Head of caudate nucleus (tissue), 42 donors: ENCODE measurements at regions not wholly inside any gene's neighbourhood (a gene's known extent, or its start where the extent isn't known, plus 50 kb on each side); places are given as distances from the start of the nearest gene placed in this dataset.

Experiments
- DNase-seq, 42 donors: peaks; one replicate each; pipeline versions ENCODE4 v3.0.0 to v3.0.0-alpha.2; 2020 to 2021; ENCODE audit warnings: mixed read lengths in 7 of 42
- intact Hi-C: fragments of 100-400 bp; cut with DNase I; formaldehyde crosslinking; loops from one replicate; pipeline ENCODE4 v1.15.0; 2022

- DNase-seq: no peak
- intact Hi-C loops: no loop called here
These were observed 200.3 kb upstream of the MPHOSPH6 start for GRCh38 chr16:82370282-82370681.

GRCh38 chr16:82368041-82368440 is 198.0 kb upstream of the MPHOSPH6 start:
- intact Hi-C loops: loop anchor here (10.0 kb wide), 1 partner anchor 207 kb away; no protein-coding TSS in a partner anchor
- peak in 41 of 42 donors; percentile 22 to 85 (median 67) for DNase-seq

DNA sequence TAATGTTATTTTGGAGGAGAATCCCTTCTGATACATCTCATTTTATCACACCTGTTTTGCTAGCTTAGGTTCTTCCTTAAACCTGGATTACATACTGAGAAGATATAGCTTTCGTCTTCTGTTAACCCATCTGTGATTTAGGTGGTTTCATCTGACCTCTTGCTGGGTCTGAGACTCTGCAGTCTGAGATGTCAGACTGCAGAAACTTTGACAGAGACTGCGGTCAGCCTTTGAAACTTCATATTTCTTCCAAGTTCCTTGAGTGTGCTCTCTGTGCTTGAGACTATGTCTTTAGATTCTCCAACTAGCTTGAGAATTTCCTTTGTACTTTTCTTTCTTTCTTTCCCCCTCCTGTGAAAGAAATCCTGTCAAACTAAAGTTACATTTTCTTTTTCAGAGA is 196.4 kb upstream of the MPHOSPH6 start:
- intact Hi-C loops: loop anchor here (10.0 kb wide), 1 partner anchor 208 kb away; no protein-coding TSS in a partner anchor
- no peak for DNase-seq

DNA sequence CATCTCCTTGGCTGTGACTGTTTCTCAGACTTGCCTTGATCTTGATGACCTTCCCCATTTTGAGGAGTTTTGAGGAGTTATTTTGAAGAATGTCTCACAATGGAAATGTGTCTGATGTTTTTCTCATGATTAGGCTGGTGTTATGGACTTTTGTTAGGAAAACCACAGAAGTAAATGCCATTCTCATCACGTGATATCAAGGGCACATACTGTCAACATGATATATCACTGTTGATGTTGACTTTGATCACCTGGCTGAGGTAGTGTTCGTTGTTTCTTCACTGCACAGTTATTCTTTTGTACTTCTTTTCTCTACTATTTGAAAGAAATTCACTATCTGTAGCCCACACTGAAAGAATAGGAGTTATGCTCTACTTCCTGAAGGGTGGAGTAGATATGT is 194.7 kb upstream of the MPHOSPH6 start:
- intact Hi-C loops: loop anchor here (10.0 kb wide), 1 partner anchor 210 kb away; no protein-coding TSS in a partner anchor
- no peak for DNase-seq

GRCh38 chr16:82363026-82363816 is 193.2 kb upstream of the MPHOSPH6 start:
- peak in 1 of 42 donors; percentile 31 for DNase-seq
- intact Hi-C loops: loop anchor here (10.0 kb wide), 1 partner anchor 212 kb away; no protein-coding TSS in a partner anchor

GRCh38 chr16:82361885-82362284 is 191.9 kb upstream of the MPHOSPH6 start:
- intact Hi-C loops: loop anchor here (10.0 kb wide), 1 partner anchor 213 kb away; no protein-coding TSS in a partner anchor
- DNase-seq: no peak

DNA sequence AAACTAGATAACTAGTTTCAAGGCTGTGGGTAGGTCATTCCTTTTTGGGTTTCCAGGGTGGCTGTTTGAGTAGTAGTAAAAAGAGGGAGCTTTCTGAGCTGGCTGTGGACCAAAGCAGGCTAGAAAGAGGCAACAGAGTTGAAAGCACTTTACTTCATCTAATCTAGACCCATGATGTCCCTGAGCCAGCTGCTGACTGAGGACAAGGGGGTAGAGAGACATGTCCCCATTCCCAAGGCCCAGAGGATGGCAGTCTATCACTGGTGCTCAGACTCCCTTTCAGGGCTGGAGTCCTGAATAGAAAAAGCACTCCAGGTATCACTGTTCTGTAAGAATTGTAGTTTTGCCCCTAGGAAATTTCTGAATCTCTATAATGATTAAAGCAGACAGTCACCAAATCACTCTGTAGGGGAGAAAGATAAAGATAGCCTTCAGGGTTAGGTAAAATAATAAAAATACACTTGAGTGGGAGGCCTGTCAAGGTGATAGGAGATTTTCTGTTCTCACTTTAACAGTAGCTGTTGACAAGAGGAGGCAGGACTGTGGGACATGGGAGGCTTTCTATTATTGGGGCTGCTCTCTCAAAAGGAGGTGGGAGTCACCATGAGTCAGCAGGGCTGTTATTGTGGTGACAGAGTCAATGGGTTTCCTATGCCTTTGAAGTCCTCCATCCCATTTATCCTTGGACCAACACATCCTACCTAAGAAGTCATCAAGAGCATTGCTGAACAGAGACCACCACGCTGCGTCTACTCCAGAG is 190.2 kb upstream of the MPHOSPH6 start:
- intact Hi-C loops: loop anchor here (10.0 kb wide), 1 partner anchor 215 kb away; no protein-coding TSS in a partner anchor
- DNase-seq: peak in 39 of 42 donors; percentile 10 to 91 (median 58)

DNA sequence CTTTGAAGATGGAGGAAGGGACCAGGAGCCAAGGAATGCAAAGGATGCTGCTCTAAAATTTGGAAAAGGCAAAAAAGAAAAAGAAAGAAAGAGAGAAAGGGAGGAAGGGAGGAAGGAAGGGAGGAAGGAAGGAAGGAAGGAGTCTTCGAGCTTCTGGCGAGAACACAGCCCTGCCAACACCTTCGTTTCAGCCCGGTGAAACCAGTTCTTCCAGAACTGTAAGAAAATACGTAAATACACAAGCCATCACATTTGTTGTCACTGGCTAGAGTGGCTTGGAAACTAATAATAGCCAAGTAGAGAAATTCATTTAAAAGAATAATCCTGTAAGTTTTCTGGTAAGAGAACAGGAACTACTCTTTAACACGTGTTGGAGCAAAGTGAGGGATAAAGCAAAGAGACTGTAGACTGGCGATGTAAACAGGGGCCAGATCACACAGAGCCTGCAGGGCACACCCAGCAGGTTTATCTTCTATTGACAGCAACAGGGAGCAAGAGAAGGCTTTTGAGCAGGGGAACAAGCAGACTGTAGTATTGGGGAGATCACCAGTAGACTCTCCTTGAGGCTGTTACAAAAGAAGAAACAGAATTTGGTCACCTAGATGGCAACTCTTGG is 188.7 kb upstream of the MPHOSPH6 start:
- no peak for DNase-seq
- intact Hi-C loops: no loop called here

- DNase-seq: no peak
- intact Hi-C loops: no loop called here
These were observed 188.1 kb upstream of the MPHOSPH6 start for GRCh38 chr16:82358161-82358560.

DNA sequence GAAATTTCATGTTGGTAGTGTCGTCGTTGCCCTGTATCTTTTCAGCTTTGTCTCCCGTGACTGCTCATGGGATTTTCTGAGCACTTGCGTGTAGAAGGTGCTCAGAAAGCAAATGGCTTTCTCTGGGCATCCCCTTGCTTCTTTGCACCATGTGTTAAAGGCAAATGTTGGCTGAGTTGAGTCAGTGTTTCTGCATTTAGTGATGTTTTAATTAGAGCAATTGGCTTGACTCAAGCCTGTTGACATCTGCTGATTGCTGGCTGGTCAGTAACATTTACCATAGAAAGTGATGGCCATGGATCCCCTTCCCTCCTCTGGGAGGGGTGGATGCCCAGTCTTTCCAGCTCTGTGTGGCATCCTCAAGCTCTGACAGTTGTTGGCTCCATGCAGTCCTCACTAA is 187.2 kb upstream of the MPHOSPH6 start:
- intact Hi-C loops: no loop called here
- DNase-seq: no peak

DNA sequence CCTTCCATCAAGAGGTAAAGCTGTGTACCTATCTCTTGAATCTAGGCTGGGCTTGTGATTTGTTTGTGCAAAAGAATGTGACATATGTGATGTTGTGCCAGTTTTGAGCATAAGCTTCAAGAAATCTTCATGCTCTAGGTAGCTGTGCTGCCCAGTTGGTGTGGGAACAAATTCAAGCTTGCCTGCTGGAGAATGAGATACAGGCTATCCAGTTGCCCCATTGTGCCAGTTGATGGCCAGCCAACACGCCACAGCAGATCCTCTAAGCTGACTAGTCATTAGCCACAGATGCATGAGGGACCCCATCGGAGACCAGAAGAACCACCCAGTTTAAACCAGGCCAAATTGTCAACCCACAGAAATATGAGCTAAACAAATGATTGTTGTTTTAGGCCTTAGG is 180.5 kb upstream of the MPHOSPH6 start:
- intact Hi-C loops: no loop called here
- DNase-seq: no peak

- no peak for DNase-seq
- intact Hi-C loops: no loop called here
These were observed 175.3 kb upstream of the MPHOSPH6 start for GRCh38 chr16:82345318-82345717.

DNA sequence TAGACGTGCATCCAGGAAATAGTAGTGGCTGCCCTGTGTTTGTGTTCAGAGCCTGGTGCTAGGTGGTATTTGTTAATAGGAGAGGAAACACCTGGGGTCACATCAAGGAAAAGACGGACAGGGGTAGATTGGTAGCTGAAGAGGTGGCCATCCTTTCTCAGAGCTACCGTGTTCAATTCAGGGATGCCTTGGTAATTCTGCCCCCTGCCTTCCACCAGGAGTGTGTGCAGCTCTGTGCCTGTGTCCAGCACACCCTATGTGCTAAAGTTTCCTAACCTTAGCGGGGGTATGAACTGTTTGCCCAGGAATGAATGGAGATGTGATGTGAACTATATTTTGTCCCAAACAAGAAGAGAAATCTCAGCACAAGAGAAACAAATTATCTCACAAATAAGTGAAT is 174.1 kb upstream of the MPHOSPH6 start:
- intact Hi-C loops: no loop called here
- peak in 37 of 42 donors; percentile 21 to 80 (median 49) for DNase-seq

DNA sequence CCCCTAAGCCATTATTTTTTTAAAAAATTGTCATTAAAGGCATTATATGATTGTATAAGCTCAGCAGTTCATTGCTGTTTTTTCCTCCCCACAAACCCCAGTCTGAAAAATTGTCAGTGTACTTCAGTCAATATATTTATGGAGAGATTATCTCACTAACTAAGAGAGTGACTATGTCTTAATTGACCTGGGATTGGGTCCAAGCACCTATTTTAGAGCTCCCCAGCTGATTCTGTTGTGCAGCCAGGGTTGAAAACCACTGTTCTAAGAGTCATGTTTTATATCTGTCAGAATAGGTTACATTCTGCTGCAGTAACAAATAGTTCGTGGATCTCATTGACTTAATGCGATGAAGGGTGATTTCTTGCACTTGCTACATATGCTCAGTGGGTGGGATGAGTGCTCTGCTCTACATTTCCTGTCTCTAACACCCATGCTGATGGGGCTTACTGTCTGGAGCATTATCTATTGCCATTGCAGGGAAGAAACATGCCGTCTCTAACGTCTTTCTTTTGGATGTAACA is 171.2 kb upstream of the MPHOSPH6 start:
- intact Hi-C loops: no loop called here
- no peak for DNase-seq

- intact Hi-C loops: no loop called here
- peak in 39 of 42 donors; percentile 17 to 79 (median 60) for DNase-seq
These were observed 170.5 kb upstream of the MPHOSPH6 start for GRCh38 chr16:82340531-82340930.

- intact Hi-C loops: no loop called here
- DNase-seq: no peak
These were observed 167.3 kb upstream of the MPHOSPH6 start for GRCh38 chr16:82337355-82337754.

- intact Hi-C loops: no loop called here
- DNase-seq: no peak
These were observed 162.1 kb upstream of the MPHOSPH6 start for GRCh38 chr16:82331974-82332750.

GRCh38 chr16:82331397-82331796 is 161.4 kb upstream of the MPHOSPH6 start:
- DNase-seq: no peak

More at GRCh38 chr16:82331397-82331796, 161.4 kb upstream of the MPHOSPH6 start:
- intact Hi-C loops: no loop called here
